Lung microvascular endothelial cell (primary cell): ENCODE measurements at regions not wholly inside any gene's neighbourhood (a gene's known extent, or its start where the extent isn't known, plus 50 kb on each side); places are given as distances from the start of the nearest gene placed in this dataset.
"Not testable (repeated sequence)": the region's sequence is repeated elsewhere in the genome, so short reads cannot be mapped to it uniquely, and the experiment has no call there.

Experiments used
- DNase-seq, 2 donors: peaks; one replicate each; pipeline versions ENCODE4 v3.0.0 to v3.0.0-alpha.2; 2010; ENCODE audit warnings: low read depth in 2 of 2

DNA sequence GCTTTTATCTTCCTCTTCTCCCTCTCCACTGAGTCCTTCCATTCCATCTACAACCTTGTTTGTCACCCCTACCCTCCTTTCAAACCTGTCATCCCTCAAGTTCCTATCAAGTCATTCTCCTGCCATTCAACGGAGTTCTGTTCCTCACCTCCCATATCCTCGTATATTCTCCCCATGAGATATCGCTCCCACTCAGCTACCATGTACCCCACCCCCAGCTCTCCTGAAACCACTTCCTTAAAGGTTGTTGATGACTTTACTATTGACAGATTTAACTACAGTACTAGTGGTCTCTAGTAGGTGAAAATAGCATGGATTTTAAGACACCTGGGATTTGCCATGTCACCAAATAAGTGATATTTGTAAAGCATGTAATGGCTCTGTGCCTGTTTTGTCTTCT, 107.4 kb upstream of the BARHL2 start:
- DNase-seq: no peak

- DNase-seq: no peak
Measured at GRCh38 chr1:90823686-90824085, 106.6 kb upstream of the BARHL2 start.

DNA sequence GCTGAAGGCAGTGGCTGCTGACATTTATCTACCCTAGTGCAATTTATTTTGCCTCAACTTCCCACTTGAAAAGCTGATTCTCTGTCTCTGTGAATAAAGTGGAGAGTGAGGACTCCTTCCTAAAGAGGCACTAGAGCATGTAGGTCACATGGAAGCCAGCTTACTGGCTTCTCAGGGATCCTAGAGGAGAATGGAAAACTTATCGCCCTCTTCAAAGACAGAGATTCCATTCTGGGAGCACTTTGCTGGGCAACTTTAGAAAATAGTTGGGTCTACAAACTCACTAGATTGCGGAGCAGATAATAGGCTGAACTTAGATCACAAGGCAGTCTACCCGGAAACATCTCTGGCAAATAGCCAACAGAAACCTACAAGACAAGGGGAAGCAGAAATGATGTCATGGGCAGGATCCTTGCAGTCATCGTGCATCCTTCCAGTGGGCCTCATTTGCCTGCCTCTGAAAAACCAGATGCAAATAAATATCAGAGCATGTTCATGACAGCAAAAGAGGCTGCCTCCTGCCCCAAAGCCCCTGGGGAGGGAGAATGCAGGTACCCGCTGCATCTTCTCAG, 104.8 kb upstream of the BARHL2 start:
- no peak for DNase-seq

DNA sequence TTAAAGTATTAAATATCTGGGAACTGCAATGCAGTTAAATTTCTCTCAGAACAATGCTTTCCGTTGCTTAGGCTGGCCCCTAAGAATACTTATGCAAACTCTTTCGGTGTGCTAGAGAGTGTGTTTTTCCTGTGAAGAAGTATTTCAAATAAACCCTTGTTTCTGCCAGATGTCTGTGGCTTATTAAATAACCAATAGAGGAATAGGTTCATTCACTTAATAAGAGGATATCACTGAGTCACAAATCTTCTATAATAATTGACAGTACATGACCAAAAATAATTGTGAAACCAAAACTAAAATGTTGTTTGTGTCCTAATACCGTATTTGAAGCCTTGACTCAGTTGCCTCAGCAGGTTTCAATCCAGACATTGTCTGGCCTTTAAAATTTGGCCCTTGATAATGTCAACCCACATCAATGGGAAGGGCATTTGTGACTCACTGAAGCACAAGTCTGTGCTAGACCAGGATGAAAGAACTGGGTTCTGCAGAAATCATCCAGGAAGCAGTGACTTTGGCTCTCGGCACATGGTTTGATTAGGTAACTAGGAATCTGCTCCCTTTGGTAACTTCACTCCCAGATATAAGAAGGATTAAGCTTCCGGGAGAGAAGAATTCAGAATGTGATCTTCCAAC, 104.2 kb upstream of the BARHL2 start:
- no peak for DNase-seq

DNA sequence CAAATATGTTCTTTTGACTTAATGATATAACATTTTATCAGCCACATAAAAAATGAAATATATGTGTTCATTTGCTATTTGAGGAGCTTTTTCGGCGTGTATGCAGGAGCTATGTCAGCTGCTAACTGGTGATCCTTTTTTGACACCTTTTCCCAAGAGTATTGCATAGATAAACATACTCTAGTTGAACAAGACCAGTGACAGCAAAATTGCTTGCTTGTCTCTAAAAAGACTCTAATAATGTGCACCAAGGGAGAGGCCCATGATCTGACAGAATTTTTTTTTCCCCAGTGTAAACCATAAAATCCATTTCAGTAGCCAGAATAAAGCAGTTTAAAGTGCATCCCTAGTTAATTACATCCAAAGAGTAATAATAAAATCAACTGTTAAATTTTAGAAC, 103.6 kb upstream of the BARHL2 start:
- no peak for DNase-seq

DNA sequence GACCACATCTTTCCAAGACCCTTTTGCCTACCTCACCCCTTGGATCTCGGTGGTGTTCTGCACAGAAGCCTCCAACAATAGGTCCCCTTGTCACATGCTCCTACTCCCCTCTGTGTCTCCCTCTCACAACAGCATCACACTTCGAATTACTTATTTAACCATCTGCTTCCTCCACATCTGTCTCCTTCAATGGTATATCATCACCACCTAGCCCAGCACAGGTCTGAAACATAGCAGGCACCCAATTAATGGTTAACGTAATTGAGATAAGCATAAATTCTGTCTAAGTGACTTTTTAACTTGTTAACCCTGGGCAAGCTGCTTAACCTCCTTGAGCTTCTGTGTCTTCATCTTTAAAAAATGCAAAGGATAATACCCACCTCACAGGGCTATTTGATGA, 100.3 kb upstream of the BARHL2 start:
- DNase-seq: no peak

GRCh38 chr1:90812237-90812636, 95.1 kb upstream of the BARHL2 start:
- DNase-seq: not testable (repeated sequence)

- DNase-seq: not testable (repeated sequence)
Measured at GRCh38 chr1:90811444-90811950, 94.4 kb upstream of the BARHL2 start.

DNA sequence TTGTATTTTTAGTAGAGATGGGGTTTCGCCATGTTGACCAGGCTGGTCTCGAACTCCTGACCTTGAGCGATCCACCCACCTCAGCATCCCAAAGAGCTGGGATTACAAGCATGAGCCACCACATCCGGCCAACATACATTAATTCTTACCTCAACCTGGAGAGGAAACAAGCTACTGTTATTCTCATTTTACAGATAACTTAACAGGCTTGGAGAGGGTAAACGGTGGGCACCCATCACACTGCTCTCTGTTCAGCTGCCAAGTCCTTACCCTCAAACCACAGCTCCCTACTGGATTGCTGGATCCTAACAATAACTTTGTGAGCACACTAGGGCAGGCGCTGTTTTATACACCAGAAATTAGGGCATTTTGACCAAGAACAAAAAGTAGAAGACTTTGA, 93.6 kb upstream of the BARHL2 start:
- no peak for DNase-seq

DNA sequence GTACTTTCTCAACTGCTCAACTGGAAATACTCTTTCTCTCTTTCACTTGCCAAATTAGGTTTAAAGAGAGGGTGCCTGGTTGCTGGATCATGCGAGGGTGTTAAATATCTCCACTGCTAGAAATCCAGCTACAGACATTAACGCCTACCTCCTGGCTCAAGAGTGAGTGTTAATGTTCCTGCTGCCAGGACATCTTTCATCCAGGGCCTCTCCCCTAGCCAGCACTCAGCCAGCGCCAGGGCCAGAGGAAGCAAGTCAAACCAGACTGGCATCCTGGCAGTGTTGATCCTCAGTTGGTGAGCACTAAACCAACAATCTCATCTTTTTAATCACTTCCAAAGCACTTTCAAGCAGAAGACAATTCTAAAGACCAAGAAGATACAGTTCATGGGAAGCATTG, 92.9 kb upstream of the BARHL2 start:
- no peak for DNase-seq

GRCh38 chr1:90809093-90809492, 92.0 kb upstream of the BARHL2 start:
- DNase-seq: no peak

GRCh38 chr1:90807329-90807728, 90.2 kb upstream of the BARHL2 start:
- no peak for DNase-seq

- DNase-seq: no peak
Measured at GRCh38 chr1:90802622-90803021, 85.5 kb upstream of the BARHL2 start.

- no peak for DNase-seq
Measured at GRCh38 chr1:90800012-90800717, 83.1 kb upstream of the BARHL2 start.

DNA sequence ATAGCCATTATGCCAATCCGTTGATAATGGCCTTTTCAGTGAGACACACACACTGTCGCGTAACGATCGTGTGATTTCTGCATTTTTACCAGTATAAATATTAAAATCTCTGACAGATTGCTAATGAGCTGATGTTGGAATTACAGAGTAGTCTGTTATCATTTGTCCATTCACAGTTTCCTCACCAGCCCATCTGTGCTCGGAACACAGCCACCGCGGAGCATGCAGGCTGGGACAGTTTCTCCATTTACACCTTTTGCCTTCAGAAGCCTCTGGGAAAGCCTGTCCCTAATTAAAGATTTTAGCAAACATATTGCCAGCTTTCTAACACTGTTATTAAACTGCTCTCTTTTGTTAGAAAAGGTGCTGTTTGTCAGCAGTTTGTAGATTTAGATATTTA, 82.2 kb upstream of the BARHL2 start:
- no peak for DNase-seq

GRCh38 chr1:90798883-90799282, 81.8 kb upstream of the BARHL2 start:
- DNase-seq: no peak

- DNase-seq: no peak
Measured at GRCh38 chr1:90798344-90798743, 81.2 kb upstream of the BARHL2 start.

DNA sequence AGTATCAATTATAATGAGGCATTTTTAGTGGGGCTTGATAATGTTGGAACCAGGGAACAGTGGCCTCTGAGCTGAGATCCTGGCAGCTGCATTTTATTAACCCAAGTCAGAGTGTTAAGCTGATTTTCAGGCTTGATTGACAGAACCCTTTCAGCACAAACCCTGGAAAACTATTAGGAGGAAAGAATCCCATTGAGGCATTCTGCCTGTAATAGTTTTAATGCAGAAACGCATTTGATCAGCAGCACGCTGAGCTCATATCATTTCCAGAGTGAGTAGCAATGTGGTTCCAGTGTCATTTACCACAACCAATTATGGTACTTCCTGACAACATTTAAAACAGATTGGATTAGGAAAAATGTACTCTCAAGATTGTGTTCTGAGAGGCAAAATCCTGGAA, 78.3 kb upstream of the BARHL2 start:
- DNase-seq: no peak

DNA sequence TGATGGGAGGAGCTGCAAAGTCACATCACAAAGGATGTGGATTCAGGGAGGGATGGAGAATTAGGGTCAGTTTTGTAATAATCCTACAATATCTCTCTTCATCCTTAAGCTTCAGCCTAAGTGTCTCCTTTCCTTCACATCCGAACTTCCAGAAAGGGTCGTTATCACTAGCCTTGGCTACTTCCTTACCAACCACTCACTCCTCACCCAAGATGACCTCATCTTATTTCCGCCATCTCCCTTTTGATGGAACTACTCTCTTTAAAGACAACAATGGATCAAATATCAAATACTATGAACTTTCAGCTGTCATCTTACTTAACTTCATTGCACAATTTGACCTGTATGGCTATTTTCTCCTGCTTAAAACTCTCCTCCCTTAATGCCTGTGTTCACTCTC, 69.6 kb upstream of the BARHL2 start:
- DNase-seq: no peak

DNA sequence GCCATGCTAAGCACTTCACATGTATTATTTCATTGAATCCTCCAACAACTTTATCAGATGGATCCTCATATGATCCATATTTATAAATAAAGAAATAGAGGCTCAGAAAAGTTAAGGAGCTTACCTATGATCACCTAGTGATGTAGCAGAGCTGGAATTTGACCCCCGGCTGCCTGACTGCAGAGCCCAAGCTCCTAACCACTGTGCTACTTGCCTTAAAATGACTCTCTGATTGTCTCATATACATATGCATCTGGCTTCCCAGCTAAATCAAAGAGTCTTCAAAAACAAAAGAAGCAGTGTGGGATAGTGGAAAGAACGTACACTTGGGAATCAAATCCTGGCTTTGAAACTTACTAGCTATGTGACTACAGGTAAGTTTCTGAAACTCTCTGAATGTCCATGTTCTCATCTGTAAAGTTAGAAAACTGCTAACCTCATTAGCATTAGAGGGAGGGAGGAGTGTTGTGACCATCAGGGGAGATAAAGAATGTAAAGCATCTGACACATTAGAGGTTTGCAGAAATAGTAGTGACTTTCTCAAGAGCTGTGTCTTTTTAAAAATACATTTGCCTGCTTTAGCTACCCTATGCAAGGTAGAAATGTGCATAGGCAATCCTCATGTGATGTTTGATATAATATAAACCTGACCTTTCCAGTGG, 67.2 kb upstream of the BARHL2 start:
- DNase-seq: no peak

DNA sequence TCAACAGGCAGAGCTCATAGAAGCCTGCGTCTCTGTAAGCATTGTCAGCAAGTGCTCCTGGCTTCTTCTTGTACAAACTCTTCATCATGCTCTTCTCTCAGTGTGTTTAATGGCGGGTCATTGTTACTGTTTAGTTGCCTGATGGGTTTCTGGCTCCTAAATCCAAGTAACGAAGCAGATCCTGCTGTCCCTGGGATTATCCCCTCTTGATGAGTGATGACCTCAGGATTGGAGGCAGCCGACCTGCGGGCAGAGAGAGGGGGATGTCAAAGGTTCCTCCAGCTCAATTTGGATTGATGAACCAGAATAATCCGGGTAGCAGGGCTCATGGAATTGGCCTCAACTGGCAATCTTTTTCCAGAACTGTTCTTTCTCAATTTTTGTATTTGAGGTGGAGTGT, 66.1 kb upstream of the BARHL2 start:
- DNase-seq: no peak

DNA sequence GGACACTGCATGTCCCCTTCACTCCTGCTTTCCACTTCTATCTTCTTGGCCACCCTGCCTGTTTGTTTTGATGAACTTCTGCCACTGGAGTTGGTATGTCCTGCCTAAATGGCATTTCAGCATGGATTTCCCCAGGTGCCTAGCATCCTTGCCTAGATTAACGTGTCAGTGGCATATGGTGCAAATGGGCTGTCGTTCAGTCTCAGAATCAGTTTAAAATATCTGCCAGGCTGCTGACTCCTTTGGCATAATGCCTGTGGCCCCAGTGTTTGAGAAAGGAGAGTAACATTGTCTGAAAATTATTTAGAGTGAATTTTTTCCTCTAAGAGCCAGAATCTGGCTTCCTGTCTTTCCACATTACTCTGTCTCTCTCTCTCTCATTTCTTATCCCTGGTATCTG, 64.9 kb upstream of the BARHL2 start:
- no peak for DNase-seq

- DNase-seq: no peak
Measured at GRCh38 chr1:90781534-90781933, 64.4 kb upstream of the BARHL2 start.
